ENCODE measurements at regions not wholly inside any gene's neighbourhood (a gene's known extent, or its start where the extent isn't known, plus 50 kb on each side); places are given as distances from the start of the nearest gene placed in this dataset.
"Not testable (repeated sequence)": the region's sequence is repeated elsewhere in the genome, so short reads cannot be mapped to it uniquely, and the experiment has no call there.

DNA sequence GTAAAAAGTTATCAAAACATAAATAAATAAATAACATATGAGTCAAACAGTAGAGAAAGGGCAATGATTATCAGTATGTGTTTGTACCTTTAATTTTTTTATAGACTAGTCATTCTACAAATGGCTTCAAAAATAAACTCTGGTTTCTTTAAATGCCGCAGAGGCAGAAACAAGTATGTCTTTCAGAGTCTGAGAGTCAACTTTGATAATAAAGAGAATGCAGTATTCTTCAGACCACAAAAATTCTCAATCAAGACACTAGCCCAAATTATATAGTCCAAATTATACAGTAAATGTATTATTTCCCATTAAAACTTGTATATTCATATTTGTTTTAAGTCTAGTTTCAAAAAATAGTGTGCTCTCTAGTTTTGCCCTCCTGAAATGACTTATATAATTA, 1142.3 kb downstream of the NXPH1 start:
- in situ Hi-C loops (cut with HindIII; ENCODE audit: low sequenced_read_pairs): no loop called here
- DNase-seq (ENCODE audit: low read depth): no peak
- TF ChIP-seq, protein P1, sequence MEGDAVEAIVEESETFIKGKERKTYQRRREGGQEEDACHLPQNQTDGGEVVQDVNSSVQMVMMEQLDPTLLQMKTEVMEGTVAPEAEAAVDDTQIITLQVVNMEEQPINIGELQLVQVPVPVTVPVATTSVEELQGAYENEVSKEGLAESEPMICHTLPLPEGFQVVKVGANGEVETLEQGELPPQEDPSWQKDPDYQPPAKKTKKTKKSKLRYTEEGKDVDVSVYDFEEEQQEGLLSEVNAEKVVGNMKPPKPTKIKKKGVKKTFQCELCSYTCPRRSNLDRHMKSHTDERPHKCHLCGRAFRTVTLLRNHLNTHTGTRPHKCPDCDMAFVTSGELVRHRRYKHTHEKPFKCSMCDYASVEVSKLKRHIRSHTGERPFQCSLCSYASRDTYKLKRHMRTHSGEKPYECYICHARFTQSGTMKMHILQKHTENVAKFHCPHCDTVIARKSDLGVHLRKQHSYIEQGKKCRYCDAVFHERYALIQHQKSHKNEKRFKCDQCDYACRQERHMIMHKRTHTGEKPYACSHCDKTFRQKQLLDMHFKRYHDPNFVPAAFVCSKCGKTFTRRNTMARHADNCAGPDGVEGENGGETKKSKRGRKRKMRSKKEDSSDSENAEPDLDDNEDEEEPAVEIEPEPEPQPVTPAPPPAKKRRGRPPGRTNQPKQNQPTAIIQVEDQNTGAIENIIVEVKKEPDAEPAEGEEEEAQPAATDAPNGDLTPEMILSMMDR (IDR thresholded peaks at IDR 0.05; ENCODE audit: low read depth, low read length, missing control alignments): no peak
- no peak overlapping the region for H3K4me3 ChIP-seq (ENCODE audit: low read depth, low read length)

DNA sequence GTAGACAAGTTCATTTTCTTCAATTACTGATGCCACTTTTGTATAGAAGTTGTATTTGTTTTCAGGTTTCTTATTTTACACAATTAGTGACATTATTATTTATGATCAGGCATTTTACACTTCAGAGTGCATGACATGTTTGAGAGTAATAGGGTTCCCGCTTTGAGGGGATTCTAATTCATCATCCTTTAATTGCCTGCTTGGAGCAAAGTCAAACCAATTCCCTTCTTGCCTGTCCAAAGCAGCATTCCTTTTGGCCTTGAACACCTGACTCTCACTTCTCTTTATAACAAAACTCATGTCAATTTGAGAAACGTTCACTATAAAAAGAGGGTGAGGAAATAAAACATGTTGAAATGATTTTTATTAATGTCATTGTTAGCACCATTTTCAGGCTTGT, 1149.4 kb downstream of the NXPH1 start:
- TF ChIP-seq, protein P1 (IDR thresholded peaks at IDR 0.05; ENCODE audit: low read depth, low read length, missing control alignments): no peak
- in situ Hi-C loops (cut with HindIII; ENCODE audit: low sequenced_read_pairs): no loop called here

DNA sequence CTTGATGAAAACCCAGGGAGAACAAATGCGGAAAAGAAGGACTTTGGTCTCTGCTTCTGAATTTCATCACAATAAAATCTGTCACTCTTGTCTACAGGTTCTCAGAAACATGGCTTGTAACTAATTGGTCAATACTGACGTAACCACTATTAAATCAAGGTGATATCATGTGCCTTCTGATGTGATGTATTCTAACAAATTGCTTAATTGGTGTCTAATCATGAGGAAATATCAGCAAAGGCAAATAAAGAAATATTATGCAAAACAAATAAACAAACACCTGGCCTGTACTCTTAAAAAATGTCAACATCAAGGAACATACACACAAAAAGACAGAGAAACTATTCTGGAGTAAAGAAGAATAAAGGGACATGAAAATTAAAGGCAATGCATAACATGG, 1165.0 kb downstream of the NXPH1 start:
- no peak for DNase-seq (ENCODE audit: low read depth)
- TF ChIP-seq, protein P1 (IDR thresholded peaks at IDR 0.05; ENCODE audit: low read depth, low read length, missing control alignments): no peak
- in situ Hi-C loops (cut with HindIII; ENCODE audit: low sequenced_read_pairs): no loop called here
- H3K4me3 ChIP-seq (ENCODE audit: low read depth, low read length): no peak overlapping the region

More for the DNA sequence above, 1149.4 kb downstream of the NXPH1 start:
- no peak for DNase-seq (ENCODE audit: low read depth)
- no peak overlapping the region for H3K4me3 ChIP-seq (ENCODE audit: low read depth, low read length)

DNA sequence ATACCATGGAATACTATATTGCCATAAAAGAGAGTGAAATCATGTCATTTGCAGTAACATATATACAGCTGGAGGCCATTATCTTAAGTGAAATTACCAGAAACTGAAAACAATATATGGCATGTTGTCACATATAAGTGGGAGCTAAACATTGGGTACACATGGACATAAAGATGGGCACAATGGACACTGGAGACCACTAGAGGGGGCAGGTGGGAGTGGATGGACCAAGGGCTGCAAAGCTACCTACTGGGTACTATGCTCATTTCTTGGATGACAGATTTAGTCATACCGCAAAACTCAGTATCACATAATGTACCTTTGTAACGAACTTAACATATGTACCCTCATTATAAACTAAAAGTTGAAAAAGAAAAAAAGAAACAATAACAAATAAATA, 1167.6 kb downstream of the NXPH1 start:
- in situ Hi-C loops (cut with HindIII; ENCODE audit: low sequenced_read_pairs): no loop called here
- no peak overlapping the region for H3K4me3 ChIP-seq (ENCODE audit: low read depth, low read length)
- TF ChIP-seq, protein P1 (IDR thresholded peaks at IDR 0.05; ENCODE audit: low read depth, low read length, missing control alignments): peak; percentile 21
- DNase-seq (ENCODE audit: low read depth): no peak

DNA sequence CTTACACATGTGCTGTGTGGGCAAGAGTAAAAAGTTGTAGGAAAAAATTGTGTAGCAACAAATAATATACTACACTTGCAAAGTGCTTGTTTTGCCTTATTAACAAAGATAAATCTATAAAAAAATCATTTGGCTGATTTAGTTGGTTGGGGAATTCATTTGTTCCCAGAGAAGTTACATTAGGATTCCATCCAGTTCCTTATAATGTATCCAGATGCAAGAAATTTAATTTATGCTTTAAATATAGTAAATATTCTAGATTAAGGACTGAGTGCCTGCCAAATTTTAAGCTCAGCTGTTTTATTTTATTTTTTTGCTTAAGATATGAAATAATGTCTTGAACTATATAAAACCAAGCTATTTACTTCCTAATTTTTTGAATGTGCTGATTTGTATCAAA, 1169.9 kb downstream of the NXPH1 start:
- TF ChIP-seq, protein P1 (IDR thresholded peaks at IDR 0.05; ENCODE audit: low read depth, low read length, missing control alignments): no peak

DNA sequence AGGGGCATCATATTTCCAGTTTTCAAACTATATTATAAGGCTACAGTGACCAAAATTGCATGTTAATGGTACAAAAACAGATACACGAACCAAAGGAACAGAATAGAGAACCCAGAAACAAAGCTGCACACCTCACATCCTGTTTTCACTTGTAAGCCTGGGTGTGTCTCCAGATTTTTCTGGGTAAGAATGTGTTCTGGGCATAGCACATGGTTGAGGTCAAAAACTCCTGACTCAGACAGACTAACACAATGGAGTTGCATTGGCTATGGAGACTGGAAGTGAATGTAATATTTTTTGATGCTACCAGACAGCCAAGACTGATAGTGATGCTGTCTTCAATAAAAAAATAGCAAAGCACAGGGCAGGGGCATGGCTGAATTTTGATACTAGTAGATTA, 1175.2 kb downstream of the NXPH1 start:
- in situ Hi-C loops (cut with HindIII; ENCODE audit: low sequenced_read_pairs): no loop called here
- no peak for DNase-seq (ENCODE audit: low read depth)
- TF ChIP-seq, protein P1 (IDR thresholded peaks at IDR 0.05; ENCODE audit: low read depth, low read length, missing control alignments): no peak
- H3K4me3 ChIP-seq (ENCODE audit: low read depth, low read length): no peak overlapping the region

More for the DNA sequence above, 1169.9 kb downstream of the NXPH1 start:
- no peak for DNase-seq (ENCODE audit: low read depth)
- no peak overlapping the region for H3K4me3 ChIP-seq (ENCODE audit: low read depth, low read length)
- in situ Hi-C loops (cut with HindIII; ENCODE audit: low sequenced_read_pairs): no loop called here

DNA sequence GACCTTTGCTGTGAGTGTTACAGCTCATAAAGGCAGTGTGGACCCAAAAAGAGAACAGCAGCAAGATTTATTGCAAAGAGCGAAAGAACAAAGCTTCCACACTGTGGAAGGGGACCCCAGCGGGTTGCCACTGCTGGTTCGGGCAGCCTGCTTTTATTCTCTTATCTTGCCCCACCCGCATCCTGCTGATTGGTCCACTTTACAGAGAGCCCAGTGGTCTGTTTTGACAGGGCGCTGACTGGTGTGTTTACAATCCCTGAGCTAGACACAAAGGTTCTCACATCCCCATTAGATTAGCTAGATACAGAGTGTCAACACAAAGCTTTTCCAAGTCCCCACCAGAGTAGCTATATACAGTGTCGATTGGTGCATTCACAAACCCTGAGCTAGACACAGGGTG, 1187.5 kb downstream of the NXPH1 start:
- DNase-seq (ENCODE audit: low read depth); in situ Hi-C loops (cut with HindIII; ENCODE audit: low sequenced_read_pairs); H3K4me3 ChIP-seq (ENCODE audit: low read depth, low read length): not testable (repeated sequence)

DNA sequence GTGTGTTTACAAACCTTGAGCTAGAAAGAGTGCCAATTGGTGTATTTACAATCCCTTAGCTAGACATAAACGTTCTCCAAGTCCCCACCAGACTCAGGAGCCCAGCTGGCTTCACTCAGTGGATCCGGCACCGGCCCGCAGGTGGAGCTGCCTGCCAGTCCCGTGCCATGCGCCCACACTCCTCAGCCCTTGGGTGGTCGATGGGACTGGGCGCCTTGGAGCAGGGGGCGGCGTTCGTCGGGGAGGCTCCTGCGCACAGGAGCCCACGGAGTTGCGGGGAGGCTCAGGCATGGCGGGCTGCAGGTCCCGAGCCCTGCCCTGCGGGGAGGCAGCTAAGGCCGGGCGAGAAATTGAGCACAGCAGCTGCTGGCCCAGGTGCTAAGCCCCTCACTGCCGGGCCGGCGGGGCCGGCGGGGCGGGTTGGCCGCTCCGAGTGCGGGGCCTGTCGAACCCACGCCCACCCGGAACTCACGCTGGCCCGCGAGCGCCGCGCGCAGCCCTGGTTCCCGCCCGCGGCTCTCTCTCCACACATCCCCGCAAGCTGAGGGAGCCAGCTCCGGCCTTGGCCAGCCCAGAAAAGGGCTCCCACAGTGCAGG, 1188.0 kb downstream of the NXPH1 start:
- H3K4me3 ChIP-seq (ENCODE audit: low read depth, low read length); in situ Hi-C loops (cut with HindIII; ENCODE audit: low sequenced_read_pairs); DNase-seq (ENCODE audit: low read depth): not testable (repeated sequence)

All from astrocyte of the cerebellum (primary cell).